ENCODE measurements at regions not wholly inside any gene's neighbourhood (a gene's known extent, or its start where the extent isn't known, plus 50 kb on each side); places are given as distances from the start of the nearest gene placed in this dataset.
A peak's percentile ranks its signal among the peaks of the same experiment; 100 is the strongest.

- Histone ChIP-seq H3K27me3 (ENCODE audit: control insufficient read depth, insufficient read depth, low read length) (no peaks in the 10 kb centered on the region), H3K4me3 (ENCODE audit: low read depth in 2 of 2, low read length in 2 of 2) (no peak overlapping the region), H3K4me1 (ENCODE audit: control insufficient read depth, insufficient read depth, low read length) (peaks cover 19% of the 10 kb centered on the region), H3K27ac (ENCODE audit: low read length) (peak overlapping the region; percentile 65; the same call in 1 of the 2 replicates), H3K36me3 (ENCODE audit: control insufficient read depth, insufficient read depth, low read length) (no peaks in the 10 kb centered on the region), H3K9me3 (ENCODE audit: control insufficient read depth, insufficient read depth, low read depth, low read length) (no peaks in the 10 kb centered on the region)
- intact Hi-C loops (cut with micrococcal nuclease; ENCODE audit: unreplicated experiment): no loop called here
- in situ Hi-C loops (cut with HindIII; ENCODE audit: low pct_unique_long_range_greater_than_20kb, low sequenced_read_pairs): no loop called here
- BruUV-seq (replicated peaks): no TSS peak
- ChIA-PET CTCF (no interaction called here), POLR2A (no interaction called here)
- TF ChIP-seq CTCF (IDR thresholded peaks at IDR 0.05) (no peak), SIN3A (IDR thresholded peaks at IDR 0.05; ENCODE audit: borderline replicate concordance, insufficient read depth, low read depth, low read length) (no peak), POLR2AphosphoS5 (IDR thresholded peaks at IDR 0.05; ENCODE audit: low read depth, low read length) (no peak), REST (IDR thresholded peaks at IDR 0.05; ENCODE audit: insufficient read depth in 1 of 2, low read depth in 2 of 2, low read length in 1 of 2) (no peak), TCF7L2 (IDR thresholded peaks at IDR 0.05; ENCODE audit: low read depth, low read length) (no peak)
- DNase-seq (ENCODE audit: low read depth, low spot score) (no peak), ATAC-seq (no peak)
Observed at GRCh38 chr3:72660270-72661114, 187.8 kb downstream of the SHQ1 start.

- Histone ChIP-seq H3K27me3 (ENCODE audit: control insufficient read depth, insufficient read depth, low read length) (no peaks in the 10 kb centered on the region), H3K4me1 (ENCODE audit: control insufficient read depth, insufficient read depth, low read length) (peaks cover 19% of the 10 kb centered on the region), H3K36me3 (ENCODE audit: control insufficient read depth, insufficient read depth, low read length) (no peaks in the 10 kb centered on the region), H3K4me3 (ENCODE audit: low read depth in 2 of 2, low read length in 2 of 2) (no peak overlapping the region), H3K27ac (ENCODE audit: low read length) (peak overlapping the region; percentile 65; the same call in 1 of the 2 replicates), H3K9me3 (ENCODE audit: control insufficient read depth, insufficient read depth, low read depth, low read length) (no peaks in the 10 kb centered on the region)
- TF ChIP-seq CTCF (IDR thresholded peaks at IDR 0.05): no peak
- TF ChIP-seq SIN3A (IDR thresholded peaks at IDR 0.05; ENCODE audit: borderline replicate concordance, insufficient read depth, low read depth, low read length): no peak
- TF ChIP-seq TCF7L2 (IDR thresholded peaks at IDR 0.05; ENCODE audit: low read depth, low read length): no peak
- intact Hi-C loops (cut with micrococcal nuclease; ENCODE audit: unreplicated experiment): no loop called here
- ATAC-seq (no peak), DNase-seq (ENCODE audit: low read depth, low spot score) (no peak)
- in situ Hi-C loops (cut with HindIII; ENCODE audit: low pct_unique_long_range_greater_than_20kb, low sequenced_read_pairs): no loop called here
- BruUV-seq (replicated peaks): no TSS peak
- POLR2A ChIA-PET: no interaction called here
- CTCF ChIA-PET: no interaction called here
Observed at GRCh38 chr3:72659596-72659995, 188.6 kb downstream of the SHQ1 start.
